ENCODE measurements at regions not wholly inside any gene's neighbourhood (a gene's known extent, or its start where the extent isn't known, plus 50 kb on each side); places are given as distances from the start of the nearest gene placed in this dataset.
A peak's percentile ranks its signal among the peaks of the same experiment; 100 is the strongest.
"Not testable (repeated sequence)": the region's sequence is repeated elsewhere in the genome, so short reads cannot be mapped to it uniquely, and the experiment has no call there.

GRCh38 chr2:20949256-20949655, 94.6 kb downstream of the APOB start:
- no peak for DNase-seq (ENCODE audit: low read depth in 2 of 2)

GRCh38 chr2:20946468-20946867, 97.4 kb downstream of the APOB start:
- no peak for DNase-seq (ENCODE audit: low read depth in 2 of 2)

DNA sequence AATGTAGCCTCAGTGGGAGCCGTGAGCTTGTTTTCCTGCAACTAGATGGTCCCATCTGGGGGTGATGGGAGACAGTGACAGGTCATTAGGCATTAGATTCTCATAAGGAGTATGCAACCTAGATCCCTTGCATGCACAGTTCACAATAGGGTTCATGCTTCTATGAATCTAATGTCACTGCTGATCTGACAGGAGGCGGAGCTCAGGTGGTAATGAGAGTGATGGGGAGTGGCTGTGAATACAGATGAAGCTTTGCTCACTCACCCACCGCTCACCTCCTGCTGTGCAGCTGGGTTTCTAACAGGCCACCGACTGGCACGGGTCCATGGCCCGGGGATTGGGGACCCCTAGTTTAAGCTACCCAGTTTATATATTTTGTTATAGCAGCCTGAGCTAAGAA, 100.2 kb downstream of the APOB start:
- DNase-seq (ENCODE audit: low read depth in 2 of 2) = not testable (repeated sequence)

DNA sequence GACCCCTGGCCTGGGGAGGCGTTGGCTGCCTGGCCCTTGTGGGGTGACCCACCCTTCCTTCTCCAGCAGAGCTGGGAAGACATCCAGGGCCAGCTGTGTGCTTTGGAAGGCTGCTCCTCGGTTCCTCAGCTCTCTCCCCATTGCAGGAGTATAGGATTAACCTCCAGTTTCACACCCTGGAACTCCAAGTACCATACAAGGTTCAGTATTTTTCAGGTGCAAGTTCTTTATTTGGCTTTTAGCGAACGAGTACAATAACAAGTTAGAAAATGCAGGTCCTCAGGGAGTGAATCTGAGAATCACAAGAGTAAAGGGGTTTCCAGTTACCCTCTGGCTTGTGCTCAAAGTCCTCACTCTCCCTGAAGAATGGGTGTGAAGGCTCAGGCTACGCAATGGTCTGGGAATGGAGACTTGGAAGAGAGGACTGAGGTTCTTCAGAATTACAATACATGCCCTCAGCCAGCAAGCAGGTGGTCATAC, 101.2 kb downstream of the APOB start:
- DNase-seq (ENCODE audit: low read depth in 2 of 2) = no peak

DNA sequence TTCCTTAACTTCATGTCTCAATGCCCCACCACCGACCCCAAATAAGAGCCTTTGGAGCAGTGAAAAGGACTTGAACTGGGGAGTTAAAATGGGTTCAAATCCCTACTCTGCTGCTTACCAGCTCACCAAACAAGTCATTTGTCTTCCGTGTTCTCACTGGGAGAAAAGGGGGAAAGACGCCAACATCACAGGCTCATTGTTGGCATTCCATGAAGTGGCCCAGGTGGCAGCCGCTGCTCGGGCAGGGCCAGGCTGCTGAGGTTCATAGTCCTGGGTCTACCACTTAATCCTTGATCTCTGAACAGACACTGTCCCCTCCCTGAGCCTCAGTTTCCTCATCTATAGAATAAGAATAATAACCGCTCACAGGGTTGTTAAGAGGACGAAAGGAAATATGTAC, 103.0 kb downstream of the APOB start:
- no peak for DNase-seq (ENCODE audit: low read depth in 2 of 2)

DNA sequence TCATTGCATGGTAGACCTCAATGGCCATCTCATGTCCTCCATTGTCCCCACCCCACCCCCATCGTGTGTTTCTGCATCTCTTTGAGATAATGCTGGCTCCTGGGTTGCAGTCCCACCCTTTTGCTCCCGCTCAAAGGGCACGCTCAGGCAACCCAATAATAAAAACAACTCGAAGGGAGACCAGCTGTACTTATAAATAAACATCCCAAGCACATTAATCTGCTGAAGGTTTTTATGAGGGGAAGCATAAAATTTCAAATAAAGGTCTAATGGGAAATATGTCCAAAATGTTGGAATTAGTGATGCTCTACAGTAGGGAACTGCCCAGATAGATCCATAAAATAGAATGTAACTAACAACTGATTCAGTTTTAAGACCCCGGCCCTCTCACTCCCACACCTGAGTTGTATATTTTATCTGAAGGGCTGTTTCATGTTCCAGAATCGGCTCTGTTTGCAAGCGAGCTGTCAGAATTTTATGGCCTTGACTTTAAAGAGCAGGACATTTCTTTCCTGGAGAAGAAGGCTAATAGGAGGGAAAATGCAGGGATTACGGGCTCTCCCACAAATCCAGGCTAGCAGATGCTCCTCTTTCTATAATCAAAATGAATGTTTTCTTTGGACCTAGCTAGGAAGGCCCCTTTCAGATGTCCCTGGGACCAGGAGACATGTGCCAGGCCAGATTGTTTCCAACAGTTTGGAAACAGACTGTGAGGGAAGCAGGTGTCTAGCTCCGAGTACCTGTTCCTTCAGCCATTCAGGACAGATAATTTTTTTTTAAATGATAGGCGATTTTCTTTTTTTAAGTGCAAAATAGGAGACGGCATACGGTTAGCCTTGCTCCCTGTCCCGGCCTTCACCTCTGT, 103.7 kb downstream of the APOB start:
- DNase-seq (ENCODE audit: low read depth in 2 of 2) = no peak

- DNase-seq (ENCODE audit: low read depth in 2 of 2) = no peak
Measured at GRCh38 chr2:20937353-20937752, 106.5 kb downstream of the APOB start.

DNA sequence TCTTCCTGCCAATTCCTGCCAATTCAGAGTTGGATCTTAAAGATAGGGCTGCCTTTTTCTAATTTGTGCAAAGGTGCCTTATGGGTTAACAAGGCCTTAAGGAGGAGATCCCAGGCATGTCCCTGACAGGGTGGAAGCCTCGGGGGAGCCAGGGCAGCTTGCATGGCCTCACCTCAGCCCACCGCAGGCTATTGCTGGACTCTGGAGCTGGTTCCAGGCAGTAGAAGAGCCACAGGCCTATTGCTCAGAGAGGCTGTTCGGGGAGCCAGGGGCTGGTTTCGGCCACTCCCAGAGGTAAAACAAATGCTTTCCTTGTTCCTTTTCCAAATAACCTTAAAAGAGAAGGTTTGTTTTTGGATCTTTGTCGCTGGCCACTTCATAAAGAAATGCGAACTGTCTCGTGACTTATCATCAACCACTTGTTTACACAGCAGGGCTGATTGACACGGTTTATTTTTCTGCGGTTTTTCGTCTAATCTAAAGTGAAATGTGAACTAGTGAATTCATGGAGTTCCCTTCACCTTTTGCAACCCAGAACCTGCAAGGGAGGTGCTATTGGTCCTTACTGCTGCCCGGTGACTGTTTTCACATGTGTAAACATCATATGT, 108.6 kb downstream of the APOB start:
- DNase-seq (ENCODE audit: low read depth in 2 of 2) = no peak

- no peak for DNase-seq (ENCODE audit: low read depth in 2 of 2)
Measured at GRCh38 chr2:20934236-20934635, 109.6 kb downstream of the APOB start.

DNA sequence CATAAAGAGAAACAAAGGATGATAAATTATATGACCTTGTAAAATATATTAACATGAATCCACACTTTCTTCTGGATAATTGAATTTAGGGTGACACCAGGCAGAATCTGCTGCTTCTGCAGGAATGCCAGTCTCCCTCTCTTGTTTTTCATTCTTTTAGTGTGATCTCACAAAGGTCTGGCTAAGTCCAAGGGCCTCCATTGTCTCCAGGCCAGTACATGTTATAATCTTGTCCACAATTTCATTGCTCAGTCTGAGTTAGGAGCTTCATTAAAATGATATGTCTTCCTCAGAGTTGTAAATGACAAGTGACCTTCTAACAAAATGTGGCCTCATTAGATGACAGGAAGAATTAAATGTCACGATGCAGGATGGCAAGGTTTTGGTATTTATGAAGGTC, 110.2 kb downstream of the APOB start:
- no peak for DNase-seq (ENCODE audit: low read depth in 2 of 2)

GRCh38 chr2:20931346-20931745, 108.4 kb upstream of the LDAH start:
- no peak for DNase-seq (ENCODE audit: low read depth in 2 of 2)

DNA sequence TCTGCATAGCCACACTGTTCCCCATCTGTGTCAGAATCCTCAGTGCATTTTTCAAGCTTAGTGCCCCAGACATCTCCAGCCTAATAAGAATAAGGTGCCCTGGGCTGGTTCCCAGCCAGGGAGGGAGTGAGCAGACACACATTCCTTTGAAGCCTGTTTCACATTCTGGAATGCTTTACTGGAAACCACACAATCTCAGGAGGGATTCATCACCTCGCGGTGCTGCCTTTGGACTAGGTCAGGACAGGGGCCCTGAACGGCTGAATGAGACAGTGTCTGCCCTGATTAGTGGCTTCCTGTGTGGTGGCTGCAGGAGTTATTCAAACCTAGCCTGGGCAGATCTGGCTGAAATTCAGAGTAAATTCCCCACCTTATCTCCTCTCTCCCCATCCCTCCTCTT, 108.0 kb upstream of the LDAH start:
- DNase-seq (ENCODE audit: low read depth in 2 of 2) = no peak

DNA sequence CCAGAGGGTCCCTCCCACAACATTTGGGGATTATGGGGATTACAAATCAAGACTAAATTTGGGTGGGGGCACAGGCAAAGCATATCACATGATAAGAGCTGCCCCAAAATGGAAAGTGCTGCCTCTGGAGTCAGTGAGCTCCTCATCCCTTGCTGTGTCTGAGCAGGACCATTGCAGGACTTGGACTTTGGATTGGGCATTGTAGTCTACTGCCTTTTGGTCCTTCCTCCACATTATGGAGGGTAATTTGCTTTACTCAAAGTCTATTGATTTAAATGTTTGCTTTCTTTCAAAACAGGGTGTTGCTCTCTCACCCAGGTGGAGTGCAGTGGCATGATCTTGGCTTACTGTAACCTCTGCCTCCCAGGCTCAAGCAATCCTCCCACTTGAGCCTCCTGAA, 106.8 kb upstream of the LDAH start:
- DNase-seq (ENCODE audit: low read depth in 2 of 2) = no peak

- no peak for DNase-seq (ENCODE audit: low read depth in 2 of 2)
Measured at GRCh38 chr2:20928617-20929016, 105.7 kb upstream of the LDAH start.

DNA sequence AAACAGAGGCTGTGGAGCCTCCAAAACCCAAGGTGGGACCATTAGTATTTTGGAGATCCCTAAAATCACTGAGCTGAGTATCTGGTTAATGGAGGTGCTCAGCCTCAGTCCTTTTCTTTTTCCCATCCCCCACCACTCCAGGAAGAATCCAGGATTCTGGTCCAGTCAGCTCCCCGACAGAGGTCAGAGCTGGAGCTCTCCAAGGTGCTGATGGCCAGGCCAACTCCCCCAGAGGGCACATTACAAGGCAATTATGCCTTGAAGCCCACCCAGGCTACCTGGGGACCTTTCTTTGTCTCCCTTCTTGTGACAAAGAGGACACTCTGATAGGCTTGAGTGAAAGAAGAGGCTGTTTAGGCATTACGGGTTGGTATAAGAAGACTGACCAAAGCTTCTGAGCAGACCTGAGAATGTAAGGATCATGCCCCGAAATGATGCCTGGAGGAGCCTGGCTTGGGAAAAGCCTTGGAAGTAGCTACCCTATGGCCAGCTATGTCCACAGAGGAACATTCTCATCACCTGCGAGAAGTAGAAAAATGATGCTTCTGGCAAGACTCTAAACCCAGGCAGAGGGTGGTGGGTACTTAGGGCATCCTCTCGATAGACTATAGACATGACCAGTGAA, 102.5 kb upstream of the LDAH start:
- peak; percentile 21 to 22 for DNase-seq (ENCODE audit: low read depth in 2 of 2)

DNA sequence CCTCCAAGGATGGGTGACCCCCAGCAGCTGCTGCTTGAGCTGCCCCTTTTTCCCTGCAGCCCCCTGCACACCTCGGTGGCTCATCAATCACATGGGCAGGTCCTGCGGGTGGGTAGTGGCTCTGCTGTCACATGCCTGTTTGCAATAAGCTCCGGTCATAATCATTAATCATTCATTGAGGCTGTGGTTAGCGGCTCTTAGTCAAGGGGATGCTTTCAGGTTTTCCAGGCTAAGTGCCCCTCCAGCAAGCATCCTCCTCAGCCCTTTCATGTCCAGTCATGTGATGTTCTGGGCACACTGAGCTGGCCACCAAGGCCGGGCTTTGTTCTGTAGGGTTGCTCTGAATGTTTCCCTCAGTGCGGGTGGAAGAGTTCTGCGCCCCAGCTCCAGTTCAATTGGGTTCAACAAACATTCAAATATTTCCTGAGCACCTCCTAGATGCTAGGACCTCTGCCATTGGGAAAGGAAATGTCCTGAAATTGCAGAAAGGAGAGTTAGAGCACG, 96.4 kb upstream of the LDAH start:
- no peak for DNase-seq (ENCODE audit: low read depth in 2 of 2)

- DNase-seq (ENCODE audit: low read depth in 2 of 2) = peak; percentile 15 to 16
Measured at GRCh38 chr2:20917719-20918572, 95.0 kb upstream of the LDAH start.

DNA sequence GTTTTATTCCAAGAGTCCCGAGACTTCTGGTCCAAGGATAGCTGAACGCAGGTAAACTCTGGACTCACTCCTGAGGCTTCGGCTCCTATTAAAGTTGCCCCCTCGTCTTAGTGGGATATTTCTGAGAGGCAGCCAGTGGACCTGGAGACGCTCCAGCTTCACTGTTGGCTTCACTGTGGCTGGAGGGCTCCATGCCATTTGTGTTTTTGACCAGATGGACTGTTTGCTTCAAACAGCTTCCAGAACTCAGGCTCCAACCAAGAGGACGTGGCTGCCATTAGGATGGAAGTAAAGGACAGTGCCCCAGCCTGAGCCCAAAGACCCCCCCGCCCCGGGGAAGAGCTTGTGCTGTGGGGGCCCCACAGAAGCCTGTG, 94.4 kb upstream of the LDAH start:
- DNase-seq (ENCODE audit: low read depth in 2 of 2) = no peak

DNA sequence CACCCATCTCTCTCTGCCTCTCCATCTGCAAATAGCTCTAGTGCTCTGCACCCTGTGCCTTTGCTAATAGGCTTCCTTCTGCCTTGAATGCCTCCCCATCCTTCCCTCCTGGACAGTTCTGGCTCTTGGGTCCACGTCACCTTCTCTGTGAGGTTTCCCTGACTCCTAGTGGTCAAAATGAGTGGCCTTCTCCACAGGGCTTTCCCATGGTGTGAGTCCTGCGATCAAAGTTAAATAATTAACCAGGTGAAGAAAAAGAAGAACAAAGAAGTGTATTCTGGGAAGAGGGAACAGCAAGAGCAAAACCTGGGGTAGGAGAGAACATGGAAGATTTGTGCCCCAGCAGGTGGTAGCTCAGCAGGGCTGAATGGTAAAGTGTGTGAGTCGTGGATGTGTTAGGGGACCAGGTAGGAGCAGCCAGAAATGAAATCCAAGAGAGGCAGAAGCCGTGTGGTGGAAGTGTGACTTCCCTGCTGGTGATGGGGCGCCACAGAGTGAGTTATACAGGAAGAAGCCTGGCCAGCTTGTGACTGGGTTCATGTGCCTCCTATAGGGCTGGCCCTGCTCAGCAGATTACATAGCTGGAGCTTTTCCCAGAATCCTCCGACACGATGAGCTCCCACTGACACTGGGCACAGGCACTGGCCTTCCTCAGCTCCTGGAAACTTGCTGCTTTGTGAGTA, 93.8 kb upstream of the LDAH start:
- peak; percentile 7 to 33 for DNase-seq (ENCODE audit: low read depth in 2 of 2)

GRCh38 chr2:20915271-20915670, 92.4 kb upstream of the LDAH start:
- DNase-seq (ENCODE audit: low read depth in 2 of 2) = no peak

- no peak for DNase-seq (ENCODE audit: low read depth in 2 of 2)
Measured at GRCh38 chr2:20914771-20915170, 91.9 kb upstream of the LDAH start.
